Common myeloid progenitor, CD34-positive (primary cell): ENCODE measurements at regions not wholly inside any gene's neighbourhood (a gene's known extent, or its start where the extent isn't known, plus 50 kb on each side); places are given as distances from the start of the nearest gene placed in this dataset.

Experiments
- CTCF ChIA-PET: fragments of 350-600 bp; sonication (Branson Sonifier 250); formaldehyde crosslinking; loops from one replicate; lab custom pipeline; 2021; ENCODE audit warnings: antibody characterized with exemption; lab: Charles Lee
- POLR2A ChIA-PET: fragments of 350-600 bp; sonication (Branson Sonifier 250); formaldehyde crosslinking; loops from one replicate; lab custom pipeline; 2021; ENCODE audit warnings: antibody characterized with exemption; lab: Charles Lee
- DNase-seq, 3 donors: peaks; one replicate each; pipeline versions ENCODE4 v3.0.0 to v3.0.0-alpha.2; 2013
- H3K27ac ChIP-seq, 2 experiments: 1 replicate in 1 of 2; 2 replicates in 1 of 2; pipeline ENCODE4 v1.7.0; 2013; ENCODE audit warnings: inconsistent platforms in 2 of 2, low read length in 2 of 2, mild to moderate bottlenecking in 2 of 2, low read depth in 1 of 2, moderate library complexity in 1 of 2; ENCODE audit not compliant: severe bottlenecking in 2 of 2, insufficient read depth in 1 of 2, poor library complexity in 1 of 2
- H3K27me3 ChIP-seq, 5 experiments: replicated peaks in 2 of 5; 1 replicate in 3 of 5; 2 replicates in 2 of 5; pipeline versions ENCODE4 v1.6.1 to v1.7.0; 2013; ENCODE audit warnings: low read length in 4 of 5, mild to moderate bottlenecking in 2 of 5, moderate library complexity in 2 of 5, inconsistent platforms in 1 of 5; ENCODE audit not compliant: insufficient read depth in 5 of 5, control insufficient read depth in 4 of 5
- H3K36me3 ChIP-seq, 4 experiments: 1 replicate in 2 of 4; 2 replicates in 2 of 4; pipeline versions ENCODE4 v1.6.1 to v1.7.0; 2013; ENCODE audit warnings: low read length in 3 of 4, control low read depth in 1 of 4, mild to moderate bottlenecking in 1 of 4; ENCODE audit not compliant: control insufficient read depth in 4 of 4, insufficient read depth in 4 of 4
- H3K4me1 ChIP-seq, 4 experiments: 1 replicate in 3 of 4; 2 replicates in 1 of 4; pipeline versions ENCODE4 v1.6.1 to v1.7.1; 2013; ENCODE audit warnings: low read length in 3 of 4, mild to moderate bottlenecking in 3 of 4, control low read depth in 1 of 4, inconsistent platforms in 1 of 4, moderate library complexity in 1 of 4; ENCODE audit not compliant: control insufficient read depth in 4 of 4, insufficient read depth in 4 of 4; ENCODE audit errors: control extremely low read depth in 1 of 4
- H3K4me3 ChIP-seq, 7 experiments: 1 replicate in 4 of 7; 2 replicates in 3 of 7; pipeline versions ENCODE4 v1.5.1 to v1.7.0; 2013; ENCODE audit warnings: mild to moderate bottlenecking in 7 of 7, low read length in 6 of 7, moderate library complexity in 6 of 7, inconsistent platforms in 2 of 7, low read depth in 2 of 7, control low read depth in 1 of 7; ENCODE audit not compliant: insufficient read depth in 4 of 7, control insufficient read depth in 1 of 7; ENCODE audit errors: extremely low read depth in 1 of 7
- H3K9me3 ChIP-seq, 5 experiments: 1 replicate in 4 of 5; 2 replicates in 1 of 5; pipeline versions ENCODE4 v1.6.1 to v1.7.1; 2013; ENCODE audit warnings: low read length in 4 of 5, mild to moderate bottlenecking in 2 of 5, inconsistent platforms in 1 of 5, low read depth in 1 of 5, moderate library complexity in 1 of 5; ENCODE audit not compliant: control insufficient read depth in 4 of 5, insufficient read depth in 2 of 5; ENCODE audit errors: control extremely low read depth in 1 of 5
- WGBS: methylation state at CpG from one replicate; pipeline ENCODE4 v1.1.5; 2013; ENCODE audit not compliant: insufficient coverage; 5-methylcytosine and 5-hydroxymethylcytosine counted together

GRCh38 chr2:15866563-15867193 lies 73.7 kb upstream of the MYCN start:
- CTCF ChIA-PET, result no interaction called here

GRCh38 chr2:15867194-15868171 lies 72.9 kb upstream of the MYCN start:
- ChIA-PET CTCF (no interaction called here), POLR2A (no interaction called here)
- 98% methylated on average over 5 of the region's 8 CpGs for WGBS
- Histone ChIP-seq H3K9me3 (peaks cover 0 to 4% (median 2%) of the 10 kb centered on the region in 5 experiments), H3K4me1 (no peaks in the 10 kb centered on the region), H3K27ac (no peak overlapping the region), H3K27me3 (no peaks in the 10 kb centered on the region), H3K4me3 (no peak overlapping the region), H3K36me3 (no peaks in the 10 kb centered on the region)
- DNase-seq, result no peak

More at GRCh38 chr2:15866563-15867193, 73.7 kb upstream of the MYCN start:
- H3K4me1 ChIP-seq, result no peaks in the 10 kb centered on the region
- POLR2A ChIA-PET, result no interaction called here
- no peaks in the 10 kb centered on the region for H3K36me3 ChIP-seq
- H3K27ac ChIP-seq, result no peak overlapping the region
- DNase-seq, result no peak
- no peak overlapping the region for H3K4me3 ChIP-seq
- no peaks in the 10 kb centered on the region for H3K27me3 ChIP-seq
- peaks cover 0 to 4% (median 2%) of the 10 kb centered on the region in 5 experiments for H3K9me3 ChIP-seq
- no CpG with 5 or more reads among the region's 3 CpGs for WGBS

- peaks cover 0 to 4% (median 2%) of the 10 kb centered on the region in 5 experiments for H3K9me3 ChIP-seq
- no peak overlapping the region for H3K27ac ChIP-seq
- no peaks in the 10 kb centered on the region for H3K36me3 ChIP-seq
- 86% methylated on average over 1 of the region's 1 CpG for WGBS
- ChIA-PET CTCF (no interaction called here), POLR2A (no interaction called here)
- H3K27me3 ChIP-seq, result no peaks in the 10 kb centered on the region
- H3K4me3 ChIP-seq, result no peak overlapping the region
- no peak for DNase-seq
- H3K4me1 ChIP-seq, result no peaks in the 10 kb centered on the region
Measured at GRCh38 chr2:15868186-15868585, 72.2 kb upstream of the MYCN start.

GRCh38 chr2:15868704-15869103 lies 71.6 kb upstream of the MYCN start:
- ChIA-PET POLR2A (no interaction called here), CTCF (no interaction called here)
- H3K9me3 ChIP-seq, result peaks cover 0 to 4% (median 2%) of the 10 kb centered on the region in 5 experiments
- no peaks in the 10 kb centered on the region for H3K36me3 ChIP-seq
- H3K27ac ChIP-seq, result no peak overlapping the region
- no peak overlapping the region for H3K4me3 ChIP-seq
- no peaks in the 10 kb centered on the region for H3K4me1 ChIP-seq
- 94% methylated on average over 2 of the region's 2 CpGs for WGBS
- DNase-seq, result no peak
- no peaks in the 10 kb centered on the region for H3K27me3 ChIP-seq

- 100% methylated on average over 3 of the region's 3 CpGs for WGBS
- H3K36me3 ChIP-seq, result no peaks in the 10 kb centered on the region
- H3K27ac ChIP-seq, result no peak overlapping the region
- CTCF ChIA-PET, result no interaction called here
- H3K27me3 ChIP-seq, result no peaks in the 10 kb centered on the region
- DNase-seq, result no peak
- H3K4me1 ChIP-seq, result no peaks in the 10 kb centered on the region
- POLR2A ChIA-PET, result no interaction called here
- H3K4me3 ChIP-seq, result no peak overlapping the region
- peaks cover 0 to 4% (median 2%) of the 10 kb centered on the region in 5 experiments for H3K9me3 ChIP-seq
Measured at GRCh38 chr2:15869396-15869795, 71.0 kb upstream of the MYCN start.

GRCh38 chr2:15869871-15870270 lies 70.5 kb upstream of the MYCN start:
- ChIA-PET CTCF (no interaction called here), POLR2A (no interaction called here)
- Histone ChIP-seq H3K36me3 (no peaks in the 10 kb centered on the region), H3K27me3 (no peaks in the 10 kb centered on the region), H3K4me3 (no peak overlapping the region), H3K4me1 (no peaks in the 10 kb centered on the region), H3K27ac (no peak overlapping the region), H3K9me3 (peaks cover 0 to 4% (median 2%) of the 10 kb centered on the region in 5 experiments)
- DNase-seq, result no peak
- 98% methylated on average over 11 of the region's 13 CpGs for WGBS

GRCh38 chr2:15870565-15870964 lies 69.8 kb upstream of the MYCN start:
- H3K27me3 ChIP-seq, result no peaks in the 10 kb centered on the region
- ChIA-PET CTCF (interaction anchor here (0.9 to 1.1 kb wide), 2 partner anchors 8 to 12 kb away, joined by 3 read pairs; no protein-coding TSS in a partner anchor), POLR2A (no interaction called here)
- H3K36me3 ChIP-seq, result no peaks in the 10 kb centered on the region
- peaks cover 0 to 4% (median 2%) of the 10 kb centered on the region in 5 experiments for H3K9me3 ChIP-seq
- H3K4me3 ChIP-seq, result no peak overlapping the region
- H3K27ac ChIP-seq, result no peak overlapping the region
- DNase-seq, result no peak
- 100% methylated on average over 3 of the region's 5 CpGs for WGBS
- H3K4me1 ChIP-seq, result no peaks in the 10 kb centered on the region
